ENCODE measurements at regions not wholly inside any gene's neighbourhood (a gene's known extent, or its start where the extent isn't known, plus 50 kb on each side); places are given as distances from the start of the nearest gene placed in this dataset.

DNA sequence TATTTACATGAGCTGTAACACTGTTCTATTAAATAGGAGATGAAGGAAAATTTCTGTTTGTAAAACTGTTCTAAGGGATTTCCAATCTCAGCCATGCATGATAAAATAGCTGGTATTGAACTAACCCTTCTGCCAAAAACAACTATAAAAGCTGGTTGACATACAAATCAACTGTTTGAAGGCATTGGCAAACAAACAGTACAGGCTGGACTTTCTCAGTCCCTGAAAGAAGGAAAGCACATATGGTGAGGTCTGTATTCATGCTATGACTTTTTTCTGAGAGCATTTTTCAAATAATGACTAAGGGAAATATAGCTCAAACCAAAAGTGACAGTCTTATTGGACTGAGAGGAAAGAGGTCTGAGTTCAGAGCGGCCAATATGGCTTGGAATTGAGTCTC is 117.0 kb upstream of the CCDC54 start:
- H3K4me3 ChIP-seq (ENCODE audit: low read length), result no peak overlapping the region
- no peak for TF ChIP-seq ZNF274 (IDR thresholded peaks at IDR 0.05; ENCODE audit: low read depth, low read length)

DNA sequence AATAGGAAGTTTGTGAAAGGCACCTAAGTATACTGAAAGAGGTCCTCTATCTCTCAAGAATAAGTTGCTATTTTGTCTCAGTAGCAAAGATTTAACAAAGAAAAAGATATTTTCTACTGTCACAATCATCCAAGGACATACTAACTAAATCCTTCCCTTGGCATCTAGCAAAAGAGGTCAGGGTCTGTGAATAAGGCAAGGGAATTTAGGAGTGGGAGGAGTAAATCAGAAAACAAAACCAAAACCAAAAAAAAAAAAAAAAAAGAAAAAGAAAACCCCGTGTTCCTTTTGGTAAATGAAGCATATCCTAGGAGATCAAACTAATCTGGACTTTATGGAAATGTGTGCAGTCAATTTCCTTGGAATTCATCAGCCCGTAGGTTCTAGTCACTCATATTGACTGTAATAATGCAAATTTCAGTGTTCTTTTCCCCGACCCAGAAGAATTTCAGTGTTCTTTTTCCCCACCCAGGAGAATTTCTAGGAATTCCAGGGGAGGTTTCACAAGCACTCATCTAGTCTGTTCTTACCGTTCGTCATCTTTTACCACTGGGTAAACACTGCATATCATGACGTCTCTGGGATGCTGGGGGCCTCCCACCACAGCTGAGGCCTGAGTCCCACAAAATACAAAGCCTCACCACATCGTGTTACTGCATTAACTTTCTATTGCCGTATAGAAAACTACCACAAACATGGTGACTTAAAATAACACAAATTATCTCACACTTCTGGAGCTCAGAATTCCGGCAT is 113.8 kb upstream of the CCDC54 start:
- no peak for TF ChIP-seq ZNF274 (IDR thresholded peaks at IDR 0.05; ENCODE audit: low read depth, low read length)

DNA sequence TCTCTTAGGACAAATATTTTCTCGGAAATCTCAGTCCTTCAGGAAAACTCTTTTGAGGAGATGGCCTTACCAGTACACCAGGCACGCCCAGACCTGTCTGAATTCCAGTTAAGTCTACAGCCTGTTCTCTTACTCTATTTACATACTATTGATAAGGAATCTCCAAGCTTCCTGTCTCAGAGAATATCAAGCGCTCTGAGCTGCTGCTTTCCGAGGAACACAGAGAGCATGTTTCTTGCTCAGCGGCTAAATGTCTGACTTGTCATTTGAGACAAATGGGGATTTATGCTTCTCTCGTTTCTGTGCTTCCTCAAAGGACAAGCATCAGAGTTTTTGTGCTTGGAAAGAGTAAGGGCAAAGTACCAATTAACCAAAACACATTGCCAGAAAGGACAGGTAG is 112.4 kb upstream of the CCDC54 start:
- TF ChIP-seq ZNF274 (IDR thresholded peaks at IDR 0.05; ENCODE audit: low read depth, low read length), result no peak

More for the DNA sequence above, 113.8 kb upstream of the CCDC54 start:
- no peak overlapping the region for H3K4me3 ChIP-seq (ENCODE audit: low read length)

DNA sequence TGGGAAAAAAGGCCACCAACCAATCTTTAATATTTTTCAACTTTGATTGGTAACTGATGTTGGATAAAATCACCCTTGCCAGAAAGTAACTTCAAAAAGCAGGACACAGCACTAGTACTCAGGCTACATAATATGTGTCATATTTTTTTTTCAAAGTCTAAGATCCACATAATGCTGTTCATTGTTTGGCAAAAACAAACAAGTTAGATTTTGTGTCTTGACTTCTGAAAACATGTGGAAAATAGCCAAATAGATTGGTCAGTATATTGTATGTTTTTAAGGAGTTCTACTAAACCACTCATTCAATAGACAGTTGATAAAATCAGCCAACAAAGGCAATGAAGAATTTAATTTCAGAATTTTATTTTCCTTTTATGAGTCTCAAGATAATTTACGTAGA is 111.7 kb upstream of the CCDC54 start:
- no peak for TF ChIP-seq ZNF274 (IDR thresholded peaks at IDR 0.05; ENCODE audit: low read depth, low read length)
- no peak overlapping the region for H3K4me3 ChIP-seq (ENCODE audit: low read length)

More for the DNA sequence above, 112.4 kb upstream of the CCDC54 start:
- H3K4me3 ChIP-seq (ENCODE audit: low read length), result no peak overlapping the region

DNA sequence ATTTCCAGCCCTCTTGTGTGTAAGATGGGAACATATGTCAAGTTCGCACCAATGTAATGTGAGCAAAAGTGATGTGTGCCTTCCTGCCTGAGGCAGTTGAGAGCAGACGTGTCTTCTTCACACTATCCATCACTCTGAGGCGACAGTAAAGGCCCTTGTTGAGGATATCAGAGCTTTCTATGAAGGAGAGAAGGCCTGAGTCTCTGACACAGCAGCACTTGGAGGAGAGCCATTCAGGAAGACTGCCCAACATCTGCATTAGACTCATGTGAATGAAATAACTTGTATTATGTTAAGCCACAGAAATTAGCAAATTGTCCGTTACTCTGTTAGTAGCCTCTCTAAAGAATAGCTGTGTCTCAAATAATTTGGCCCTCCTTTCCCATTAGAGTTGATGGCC is 108.8 kb upstream of the CCDC54 start:
- no peak for TF ChIP-seq ZNF274 (IDR thresholded peaks at IDR 0.05; ENCODE audit: low read depth, low read length)
- no peak overlapping the region for H3K4me3 ChIP-seq (ENCODE audit: low read length)

DNA sequence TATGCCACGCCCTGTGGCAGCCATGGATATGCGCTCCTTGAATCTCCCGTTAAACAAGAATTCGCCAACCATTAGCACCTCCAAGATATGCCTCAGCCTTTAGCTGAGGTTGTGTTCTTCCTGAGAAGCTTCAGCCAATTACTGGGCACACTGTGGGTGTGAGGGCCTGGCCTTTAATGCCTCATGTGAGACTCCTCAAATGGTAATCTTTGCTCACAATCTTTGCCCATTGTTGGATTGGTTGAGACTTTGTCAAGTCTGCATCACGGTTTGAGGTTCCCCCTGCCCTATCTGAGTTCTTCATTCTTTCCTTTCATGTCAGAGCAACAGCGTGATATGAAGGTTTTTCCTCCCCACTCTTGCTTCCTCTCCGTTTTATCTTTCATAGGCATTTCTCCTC is 108.1 kb upstream of the CCDC54 start:
- TF ChIP-seq ZNF274 (IDR thresholded peaks at IDR 0.05; ENCODE audit: low read depth, low read length), result no peak

DNA sequence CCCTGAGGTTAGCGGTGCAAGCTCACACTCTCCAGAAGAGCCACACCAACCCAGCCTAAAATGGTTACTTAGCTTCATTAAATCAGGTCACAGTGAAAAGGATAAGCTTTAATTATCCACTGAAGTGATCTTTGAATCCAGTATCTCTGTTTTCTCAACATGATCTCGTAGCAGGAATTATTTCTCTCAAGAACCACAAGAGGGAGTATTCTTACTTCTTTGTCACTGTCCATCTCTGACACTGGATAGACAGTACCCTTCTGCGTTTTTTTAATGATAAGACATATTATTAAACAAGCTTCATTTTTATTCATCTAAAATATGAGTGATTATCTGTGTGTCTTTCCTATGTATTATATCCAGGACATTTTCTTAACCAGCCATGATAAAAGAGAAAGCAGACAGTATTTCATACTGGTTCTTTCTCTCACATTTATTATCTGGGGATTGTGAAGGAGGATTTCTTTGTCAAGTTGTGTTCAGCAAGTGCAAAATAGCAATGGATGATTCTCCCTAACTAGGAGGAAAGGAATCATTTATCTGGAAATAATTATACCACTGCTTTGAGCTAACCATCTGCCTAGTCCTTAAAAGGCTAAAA is 105.4 kb upstream of the CCDC54 start:
- H3K4me3 ChIP-seq (ENCODE audit: low read length), result no peak overlapping the region
- no peak for TF ChIP-seq ZNF274 (IDR thresholded peaks at IDR 0.05; ENCODE audit: low read depth, low read length)

More for the DNA sequence above, 108.1 kb upstream of the CCDC54 start:
- no peak overlapping the region for H3K4me3 ChIP-seq (ENCODE audit: low read length)

DNA sequence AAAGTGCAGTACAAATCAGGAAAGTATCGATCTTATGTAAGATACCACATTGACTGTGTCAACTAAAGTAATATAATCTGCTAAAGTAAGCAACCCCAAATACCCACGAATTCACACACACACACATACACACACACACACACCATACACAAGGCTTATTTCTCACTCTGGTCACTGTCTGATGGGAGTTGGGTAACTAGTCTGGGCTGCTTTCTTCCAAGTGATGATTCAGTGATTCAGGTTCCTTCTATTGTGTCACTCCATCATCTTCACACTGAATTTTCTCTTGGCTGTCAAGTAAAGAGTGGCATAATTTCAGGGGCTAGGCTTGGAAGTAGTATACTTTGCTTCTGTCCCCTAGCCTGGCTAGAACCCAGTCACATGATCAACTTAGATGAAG is 104.8 kb upstream of the CCDC54 start:
- TF ChIP-seq ZNF274 (IDR thresholded peaks at IDR 0.05; ENCODE audit: low read depth, low read length), result no peak
- H3K4me3 ChIP-seq (ENCODE audit: low read length), result no peak overlapping the region

DNA sequence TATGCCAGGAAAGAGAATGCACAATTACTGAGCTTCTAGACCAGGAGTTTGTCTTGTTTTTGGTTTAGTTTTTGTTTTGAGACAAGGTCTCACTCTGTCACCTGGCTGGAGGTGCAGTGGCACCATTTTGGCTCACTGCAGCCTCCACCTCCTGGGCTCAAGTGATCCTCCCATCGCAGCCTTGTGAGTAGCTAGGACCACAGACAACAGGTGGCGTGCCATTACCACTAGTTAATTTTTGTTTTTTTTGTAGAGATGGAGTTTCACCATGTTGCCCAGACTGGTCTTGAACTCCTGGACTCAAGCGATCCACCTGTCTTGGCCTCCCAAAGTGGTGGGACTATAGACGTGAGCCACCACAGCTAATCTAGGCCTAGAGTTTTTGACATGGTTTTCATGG is 104.4 kb upstream of the CCDC54 start:
- no peak overlapping the region for H3K4me3 ChIP-seq (ENCODE audit: low read length)
- no peak for TF ChIP-seq ZNF274 (IDR thresholded peaks at IDR 0.05; ENCODE audit: low read depth, low read length)

DNA sequence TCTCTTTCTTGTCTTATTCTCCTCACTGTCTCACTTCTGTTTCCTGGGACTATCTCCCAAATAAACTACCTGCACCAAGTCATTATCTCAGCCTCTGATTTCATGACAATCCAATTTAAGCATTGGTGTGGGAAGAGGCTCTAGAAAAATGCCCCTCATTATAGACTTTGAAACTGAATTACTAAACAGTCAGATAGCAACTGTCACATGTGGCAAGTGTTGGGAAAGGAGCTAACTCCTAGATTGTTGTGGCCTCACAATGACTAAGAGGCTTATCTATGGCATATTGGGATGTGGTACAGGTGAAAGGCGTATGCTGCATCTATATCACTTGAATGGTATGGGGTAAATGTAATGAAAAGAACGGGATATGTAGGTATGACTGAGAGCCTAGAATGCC is 103.5 kb upstream of the CCDC54 start:
- H3K4me3 ChIP-seq (ENCODE audit: low read length), result no peak overlapping the region
- TF ChIP-seq ZNF274 (IDR thresholded peaks at IDR 0.05; ENCODE audit: low read depth, low read length), result no peak

DNA sequence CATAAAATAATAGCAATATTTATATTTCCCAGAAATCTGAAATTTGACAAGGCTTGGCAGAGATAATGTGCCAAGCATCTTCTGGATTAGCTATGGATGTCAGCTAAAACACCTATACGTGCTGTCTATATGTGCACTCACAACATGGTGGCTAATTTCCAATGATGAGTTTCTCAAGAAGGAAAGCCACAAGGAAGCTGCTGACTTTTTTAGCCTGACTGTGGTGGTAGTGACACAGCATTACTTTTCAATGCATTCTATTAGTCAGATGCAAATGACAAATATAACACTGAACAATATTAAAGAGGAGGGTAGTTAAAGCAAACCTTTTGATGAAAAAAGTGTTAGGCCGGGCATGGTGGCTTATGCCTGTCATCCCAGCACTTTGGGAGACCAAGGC is 101.7 kb upstream of the CCDC54 start:
- TF ChIP-seq ZNF274 (IDR thresholded peaks at IDR 0.05; ENCODE audit: low read depth, low read length), result no peak
- no peak overlapping the region for H3K4me3 ChIP-seq (ENCODE audit: low read length)

DNA sequence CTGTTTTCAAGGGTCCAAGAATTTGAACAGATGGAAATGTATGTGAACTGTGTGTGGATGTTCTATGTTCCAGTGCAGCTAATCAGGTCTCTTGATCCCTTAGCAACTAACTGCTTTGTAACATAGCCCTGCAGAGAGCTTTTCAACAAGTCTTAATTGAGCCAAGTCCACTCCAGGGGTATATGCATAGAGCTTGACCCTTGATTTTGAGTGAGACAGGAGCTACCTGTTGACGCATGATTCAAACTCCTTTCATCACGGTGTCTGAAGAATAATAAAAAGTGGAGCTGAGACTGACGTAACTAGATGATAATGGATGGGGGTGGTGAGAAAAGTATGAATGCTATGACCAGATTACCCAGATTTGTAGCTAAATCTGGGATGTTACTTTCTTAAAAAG is 93.3 kb upstream of the CCDC54 start:
- no peak for TF ChIP-seq ZNF274 (IDR thresholded peaks at IDR 0.05; ENCODE audit: low read depth, low read length)
- H3K4me3 ChIP-seq (ENCODE audit: low read length), result no peak overlapping the region

DNA sequence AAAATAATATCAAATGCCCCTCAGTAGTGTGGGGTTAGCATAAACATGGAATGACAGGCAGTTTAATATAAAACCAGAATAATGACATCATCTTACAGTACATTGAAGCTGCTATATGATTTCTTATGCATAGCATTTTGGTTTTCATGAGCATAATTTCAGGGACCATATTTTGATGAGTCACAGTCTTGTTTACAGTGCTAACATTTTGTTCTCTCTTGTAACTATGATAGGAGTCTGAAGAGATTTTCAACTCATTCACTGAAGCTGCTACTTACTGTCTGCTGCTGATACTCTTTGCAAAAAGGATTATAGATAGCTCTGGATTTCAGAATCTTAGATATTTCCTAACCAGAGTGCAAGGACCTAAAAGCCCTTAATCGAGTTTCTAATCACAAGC is 92.6 kb upstream of the CCDC54 start:
- no peak for TF ChIP-seq ZNF274 (IDR thresholded peaks at IDR 0.05; ENCODE audit: low read depth, low read length)
- H3K4me3 ChIP-seq (ENCODE audit: low read length), result no peak overlapping the region

DNA sequence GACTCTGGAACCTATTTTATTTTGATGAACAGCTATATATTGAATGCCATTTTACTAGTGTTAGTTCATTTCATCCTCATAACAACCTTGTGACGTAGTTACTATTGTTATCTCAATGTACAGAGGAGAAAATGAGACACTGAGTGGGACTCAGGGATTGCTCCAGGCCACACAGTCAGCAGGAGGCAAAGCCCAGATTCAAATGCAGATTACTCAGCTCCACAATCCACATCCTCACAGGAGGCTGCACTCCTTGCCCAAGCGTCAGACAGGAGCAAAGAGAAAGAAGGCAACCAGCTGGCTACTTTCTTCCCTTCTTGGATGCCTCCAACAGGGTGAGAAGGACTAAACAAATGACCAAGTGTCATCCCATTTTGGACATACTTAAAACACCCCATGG is 92.0 kb upstream of the CCDC54 start:
- no peak overlapping the region for H3K4me3 ChIP-seq (ENCODE audit: low read length)

DNA sequence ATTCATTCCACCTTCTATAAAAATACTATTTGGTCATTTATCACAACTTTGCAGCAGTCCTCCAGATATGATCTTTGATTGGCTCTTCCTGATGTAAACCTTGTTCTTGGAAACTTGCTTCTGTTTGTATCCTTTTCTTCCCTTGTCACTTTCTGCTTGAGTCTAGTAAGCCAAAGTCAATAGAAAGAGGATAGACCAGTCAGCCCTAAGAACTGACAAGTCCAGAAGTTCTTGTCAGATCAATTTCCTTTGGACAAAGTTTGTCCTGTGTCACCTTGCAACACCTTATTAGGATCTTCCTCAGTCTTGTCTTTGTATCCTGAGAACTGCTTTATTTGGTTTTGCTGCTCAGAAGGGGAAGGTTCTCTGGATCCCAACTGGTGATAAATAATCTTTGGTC is 87.9 kb upstream of the CCDC54 start:
- no peak overlapping the region for H3K4me3 ChIP-seq (ENCODE audit: low read length)
- no peak for TF ChIP-seq ZNF274 (IDR thresholded peaks at IDR 0.05; ENCODE audit: low read depth, low read length)

More for the DNA sequence above, 92.0 kb upstream of the CCDC54 start:
- TF ChIP-seq ZNF274 (IDR thresholded peaks at IDR 0.05; ENCODE audit: low read depth, low read length), result no peak

All from GM08714 (cell line).